ENCODE measurements at regions not wholly inside any gene's neighbourhood (a gene's known extent, or its start where the extent isn't known, plus 50 kb on each side); places are given as distances from the start of the nearest gene placed in this dataset.

GRCh38 chr14:85093631-85094330, 436.2 kb upstream of the FLRT2 start:
- no peak for TF ChIP-seq CTCF (IDR thresholded peaks at IDR 0.05)
- TF ChIP-seq POLR2A (IDR thresholded peaks at IDR 0.05): no peak
